ENCODE measurements at regions not wholly inside any gene's neighbourhood (a gene's known extent, or its start where the extent isn't known, plus 50 kb on each side); places are given as distances from the start of the nearest gene placed in this dataset.

DNA sequence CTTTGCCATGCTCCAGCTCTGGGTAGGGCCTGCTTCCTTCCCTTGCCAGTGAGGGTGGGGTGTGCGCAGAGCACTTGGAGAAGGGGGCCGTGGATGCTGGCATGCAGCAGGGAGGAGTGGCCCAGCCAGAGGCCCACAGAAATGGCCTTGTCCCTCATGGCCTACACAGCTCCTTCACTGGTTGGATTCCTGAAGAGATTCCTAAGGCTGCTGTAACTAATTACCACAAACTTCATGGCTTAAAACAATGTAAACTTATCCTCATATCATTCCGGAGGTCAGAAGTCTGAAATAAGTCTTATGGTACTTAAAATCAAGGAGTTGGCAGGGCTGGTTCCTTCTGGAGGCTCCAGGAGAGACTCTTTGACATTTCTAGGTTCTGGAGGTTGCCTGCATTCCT is 195.2 kb downstream of the GLI2 start:
- TF ChIP-seq, protein P1, sequence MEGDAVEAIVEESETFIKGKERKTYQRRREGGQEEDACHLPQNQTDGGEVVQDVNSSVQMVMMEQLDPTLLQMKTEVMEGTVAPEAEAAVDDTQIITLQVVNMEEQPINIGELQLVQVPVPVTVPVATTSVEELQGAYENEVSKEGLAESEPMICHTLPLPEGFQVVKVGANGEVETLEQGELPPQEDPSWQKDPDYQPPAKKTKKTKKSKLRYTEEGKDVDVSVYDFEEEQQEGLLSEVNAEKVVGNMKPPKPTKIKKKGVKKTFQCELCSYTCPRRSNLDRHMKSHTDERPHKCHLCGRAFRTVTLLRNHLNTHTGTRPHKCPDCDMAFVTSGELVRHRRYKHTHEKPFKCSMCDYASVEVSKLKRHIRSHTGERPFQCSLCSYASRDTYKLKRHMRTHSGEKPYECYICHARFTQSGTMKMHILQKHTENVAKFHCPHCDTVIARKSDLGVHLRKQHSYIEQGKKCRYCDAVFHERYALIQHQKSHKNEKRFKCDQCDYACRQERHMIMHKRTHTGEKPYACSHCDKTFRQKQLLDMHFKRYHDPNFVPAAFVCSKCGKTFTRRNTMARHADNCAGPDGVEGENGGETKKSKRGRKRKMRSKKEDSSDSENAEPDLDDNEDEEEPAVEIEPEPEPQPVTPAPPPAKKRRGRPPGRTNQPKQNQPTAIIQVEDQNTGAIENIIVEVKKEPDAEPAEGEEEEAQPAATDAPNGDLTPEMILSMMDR (conservative IDR thresholded peaks at IDR 0.05; ENCODE audit: low read depth, low read length), result no peak
- TF ChIP-seq EZH2phosphoT487 (IDR thresholded peaks at IDR 0.05; ENCODE audit: borderline replicate concordance, low read length) (no peak), EZH2 (IDR thresholded peaks at IDR 0.05; ENCODE audit: low read length, unreplicated experiment) (no peak)

Data from PC-3 (cell line).